SK-N-SH treated with all-trans-retinoic acid at 6 μM for 48 hours (cell line): ENCODE measurements at regions not wholly inside any gene's neighbourhood (a gene's known extent, or its start where the extent isn't known, plus 50 kb on each side); places are given as distances from the start of the nearest gene placed in this dataset.

ENCODE experiments used
- PATZ1 ChIP-seq: fragments of 250-450 bp; sonication (Bioruptor Pico); IDR thresholded peaks from 2 replicates; pipeline ENCODE4 v1.8.0; 2020; ENCODE audit warnings: mild to moderate bottlenecking, moderate library complexity, borderline replicate concordance
- ZNF8 ChIP-seq: fragments of 450-650 bp; formaldehyde crosslinking; IDR thresholded peaks from 2 replicates; pipeline ENCODE4 v1.5.0; 2020; ENCODE audit warnings: mild to moderate bottlenecking, moderate library complexity

GRCh38 chr13:82447416-82448077 is 1434.7 kb downstream of the SLITRK1 start:
- TF ChIP-seq PATZ1 (CRISPR knock-in tag) = no peak
- TF ChIP-seq ZNF8 (CRISPR knock-in tag) = no peak
